Thoracic aorta (tissue), 2 donors: ENCODE measurements at regions not wholly inside any gene's neighbourhood (a gene's known extent, or its start where the extent isn't known, plus 50 kb on each side); places are given as distances from the start of the nearest gene placed in this dataset.

Source experiments
- ATAC-seq: fragments of 150-250 bp; one replicate; pipeline ENCODE4 v1.8.0; 2017; ENCODE audit warnings: low read depth; ENCODE audit not compliant: insufficient number of reproducible peaks, low FRiP score
- DNase-seq: peaks from one replicate; pipeline ENCODE4 v3.0.0-alpha.2; 2020; ENCODE audit warnings: low spot score
- H3K27ac ChIP-seq, 2 donors: fragments of 200-600 bp; sonication (generic); 1 replicate in 1 of 2; 2 replicates in 1 of 2; pipeline ENCODE4 v1.5.1; 2016; ENCODE audit warnings: mild to moderate bottlenecking in 2 of 2, moderate library complexity in 2 of 2
- H3K27me3 ChIP-seq: fragments of 200-600 bp; sonication (generic); replicated peaks from 2 replicates; pipeline ENCODE4 v1.6.0; 2016; ENCODE audit warnings: mild to moderate bottlenecking; ENCODE audit not compliant: insufficient read depth
- H3K36me3 ChIP-seq: fragments of 200-600 bp; sonication (generic); one replicate; pipeline ENCODE4 v1.5.1; 2016
- H3K4me1 ChIP-seq, 2 donors: fragments of 200-600 bp; sonication (generic); 1 replicate in 1 of 2; 2 replicates in 1 of 2; pipeline versions ENCODE4 v1.5.1 to v1.6.0; 2016; ENCODE audit warnings: low read depth in 2 of 2, mild to moderate bottlenecking in 1 of 2; ENCODE audit not compliant: control insufficient read depth in 1 of 2
- H3K4me3 ChIP-seq: fragments of 200-600 bp; sonication (generic); 2 replicates; pipeline ENCODE4 v1.5.1; 2016; ENCODE audit warnings: mild to moderate bottlenecking
- H3K9me3 ChIP-seq: fragments of 200-600 bp; sonication (generic); 2 replicates; pipeline ENCODE4 v1.5.1; 2016
- CTCF ChIP-seq: fragments of 200-600 bp; sonication (generic); IDR thresholded peaks from one replicate; pipeline ENCODE4 v1.5.1; 2019; ENCODE audit warnings: antibody characterized with exemption

- H3K36me3 ChIP-seq = no peaks in the 10 kb centered on the region
- no peak for TF ChIP-seq CTCF
- H3K4me3 ChIP-seq = no peak overlapping the region
- H3K4me1 ChIP-seq = no peaks in the 10 kb centered on the region
- no peaks in the 10 kb centered on the region for H3K27me3 ChIP-seq
- H3K9me3 ChIP-seq = no peaks in the 10 kb centered on the region
- H3K27ac ChIP-seq = no peak overlapping the region
- DNase-seq (no peak), ATAC-seq (no peak)
Measured at GRCh38 chr6:141212296-141212695, 920.4 kb upstream of the GJE1 start.

- DNase-seq (no peak), ATAC-seq (no peak)
- no peak for TF ChIP-seq CTCF
- Histone ChIP-seq H3K4me3 (no peak overlapping the region), H3K9me3 (no peaks in the 10 kb centered on the region), H3K27ac (no peak overlapping the region), H3K4me1 (no peaks in the 10 kb centered on the region), H3K27me3 (no peaks in the 10 kb centered on the region), H3K36me3 (no peaks in the 10 kb centered on the region)
Measured at GRCh38 chr6:141211845-141212244, 920.9 kb upstream of the GJE1 start.

GRCh38 chr6:141210901-141211300 lies 921.8 kb upstream of the GJE1 start:
- DNase-seq = no peak
- Histone ChIP-seq H3K27me3 (no peaks in the 10 kb centered on the region), H3K9me3 (no peaks in the 10 kb centered on the region), H3K4me1 (no peaks in the 10 kb centered on the region), H3K4me3 (no peak overlapping the region), H3K36me3 (no peaks in the 10 kb centered on the region), H3K27ac (no peak overlapping the region)
- ATAC-seq = no peak
- TF ChIP-seq CTCF = no peak

- ATAC-seq = no peak
- no peak for DNase-seq
- no peaks in the 10 kb centered on the region for H3K9me3 ChIP-seq
Measured at GRCh38 chr6:141209890-141210289, 922.8 kb upstream of the GJE1 start.

GRCh38 chr6:141208101-141208500 lies 924.6 kb upstream of the GJE1 start:
- H3K27ac ChIP-seq = no peak overlapping the region
- H3K27me3 ChIP-seq = no peaks in the 10 kb centered on the region
- no peak overlapping the region for H3K4me3 ChIP-seq
- DNase-seq = no peak
- H3K36me3 ChIP-seq = no peaks in the 10 kb centered on the region
- TF ChIP-seq CTCF = no peak
- H3K4me1 ChIP-seq = peaks cover 0 to 18% of the 10 kb centered on the region in 2 donors
- H3K9me3 ChIP-seq = no peaks in the 10 kb centered on the region
- ATAC-seq = no peak

More at GRCh38 chr6:141209890-141210289, 922.8 kb upstream of the GJE1 start:
- H3K27ac ChIP-seq = no peak overlapping the region
- no peaks in the 10 kb centered on the region for H3K27me3 ChIP-seq
- TF ChIP-seq CTCF = no peak
- H3K36me3 ChIP-seq = no peaks in the 10 kb centered on the region
- no peak overlapping the region for H3K4me3 ChIP-seq
- peaks cover 0 to 2% of the 10 kb centered on the region in 2 donors for H3K4me1 ChIP-seq
